CMK (cell line): ENCODE measurements at regions not wholly inside any gene's neighbourhood (a gene's known extent, or its start where the extent isn't known, plus 50 kb on each side); places are given as distances from the start of the nearest gene placed in this dataset.

ENCODE experiments used
- DNase-seq: peaks from one replicate; pipeline ENCODE4 v3.0.0-alpha.2; 2010; ENCODE audit warnings: low read depth

DNA sequence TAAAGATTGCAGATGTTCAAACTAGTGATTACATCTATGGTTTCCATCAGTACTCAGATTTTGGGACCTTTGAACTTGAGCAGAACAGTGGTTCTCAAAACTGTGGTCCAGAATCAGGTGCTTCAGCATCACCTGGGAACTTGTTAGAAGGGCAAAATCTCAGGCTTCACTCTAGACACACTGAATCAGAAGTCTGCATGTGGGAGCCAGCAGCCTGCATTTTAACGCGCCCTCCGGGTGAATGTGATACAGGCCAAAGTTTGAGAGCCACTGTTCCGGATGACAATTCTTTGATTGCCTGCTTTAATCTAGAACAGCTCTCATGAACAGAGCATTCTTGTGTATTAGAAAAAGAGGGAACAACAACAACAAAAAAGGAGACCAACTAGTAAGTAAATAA, 261.7 kb downstream of the GPD2 start:
- DNase-seq, result no peak

DNA sequence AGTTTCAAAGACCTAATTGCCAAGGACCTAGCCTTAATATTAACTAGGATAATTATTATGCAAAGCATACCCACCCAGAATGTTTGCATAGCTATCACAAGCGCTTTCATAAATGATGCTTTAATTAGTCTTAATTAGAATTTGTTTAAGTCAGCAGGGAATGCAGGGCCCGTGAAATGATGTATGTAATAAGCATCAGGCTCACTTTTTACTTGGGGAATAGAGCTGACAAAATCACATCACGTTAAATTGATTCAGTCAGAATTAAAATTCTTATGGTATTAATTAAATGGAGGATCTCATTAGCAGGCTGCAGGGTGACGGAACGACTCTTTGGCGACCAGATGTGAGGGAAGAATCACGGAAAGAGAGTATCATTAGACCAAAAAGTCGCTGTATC, 264.5 kb downstream of the GPD2 start:
- DNase-seq, result no peak

DNA sequence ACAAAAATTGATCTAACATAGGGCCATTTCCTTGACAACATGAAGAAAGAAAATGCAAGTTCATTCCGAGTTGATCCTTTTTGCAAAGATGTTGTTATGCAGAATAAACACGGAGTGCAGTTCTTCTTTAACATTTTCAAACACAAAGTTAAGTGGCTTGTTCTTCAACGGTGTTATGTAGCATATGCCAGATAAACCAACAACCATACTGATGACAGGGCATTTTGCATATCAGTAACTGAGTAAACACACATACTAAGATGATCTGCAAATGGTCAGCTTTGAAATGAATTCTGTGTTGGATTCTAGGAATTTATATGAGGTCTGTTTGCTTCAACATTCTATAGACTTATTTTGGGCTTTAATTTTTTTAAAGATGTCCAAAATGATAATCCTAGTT, 266.4 kb downstream of the GPD2 start:
- DNase-seq, result no peak

DNA sequence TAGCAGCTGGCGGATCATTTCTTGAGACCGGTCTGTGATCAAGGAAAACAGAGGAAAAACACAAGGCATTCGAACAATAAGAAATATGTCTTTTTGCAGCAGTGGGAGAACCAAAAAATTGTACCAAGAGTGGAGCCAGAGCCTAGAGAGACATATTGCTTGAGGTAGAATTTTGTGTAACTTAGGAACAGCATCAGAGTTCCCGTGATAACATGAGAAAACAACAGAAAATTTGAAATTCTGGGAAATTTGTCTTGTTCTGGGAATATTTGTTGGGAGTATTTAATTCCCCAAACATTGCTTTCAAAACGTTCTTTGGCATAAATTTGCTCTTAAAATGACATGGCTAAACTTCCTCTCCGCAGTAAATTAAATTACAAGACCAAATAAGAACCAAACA, 267.5 kb downstream of the GPD2 start:
- DNase-seq, result no peak

DNA sequence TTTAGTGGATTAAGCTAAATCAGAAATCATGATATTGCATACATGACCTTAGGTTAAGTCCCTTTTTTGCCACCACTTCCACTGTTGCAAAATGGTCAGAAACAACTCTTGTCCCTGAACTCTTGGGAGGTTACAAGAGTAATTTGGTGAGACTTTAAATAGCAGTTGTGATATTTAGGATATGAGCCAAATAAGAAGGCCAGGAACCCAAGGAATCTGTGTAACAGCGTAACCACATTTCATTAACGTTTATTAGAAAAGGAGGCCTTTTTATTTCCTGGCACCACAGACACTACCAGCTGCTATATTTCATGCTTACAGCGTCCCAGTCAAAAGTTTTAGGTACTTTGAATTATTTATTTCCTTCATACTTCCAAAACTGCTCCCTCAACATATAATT, 268.0 kb downstream of the GPD2 start:
- no peak for DNase-seq

DNA sequence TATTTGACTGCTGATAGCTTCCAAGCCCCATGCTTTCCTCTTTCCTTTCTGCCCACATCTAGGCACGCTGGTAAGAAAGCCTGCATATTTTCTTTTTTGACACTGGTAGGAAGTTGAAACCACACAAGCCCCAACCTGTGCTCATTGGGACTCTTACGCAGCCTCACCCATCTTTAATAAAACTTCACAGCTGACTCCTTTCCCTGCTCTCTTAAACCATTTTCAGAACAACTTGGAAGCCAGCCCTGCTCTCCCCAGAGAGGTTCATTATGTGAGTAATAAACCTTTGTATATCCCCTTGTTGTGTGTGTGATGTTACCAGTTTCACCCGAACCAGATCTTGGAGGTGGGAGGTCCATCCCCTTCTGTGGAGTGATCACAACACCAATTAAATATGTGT, 268.4 kb downstream of the GPD2 start:
- no peak for DNase-seq

DNA sequence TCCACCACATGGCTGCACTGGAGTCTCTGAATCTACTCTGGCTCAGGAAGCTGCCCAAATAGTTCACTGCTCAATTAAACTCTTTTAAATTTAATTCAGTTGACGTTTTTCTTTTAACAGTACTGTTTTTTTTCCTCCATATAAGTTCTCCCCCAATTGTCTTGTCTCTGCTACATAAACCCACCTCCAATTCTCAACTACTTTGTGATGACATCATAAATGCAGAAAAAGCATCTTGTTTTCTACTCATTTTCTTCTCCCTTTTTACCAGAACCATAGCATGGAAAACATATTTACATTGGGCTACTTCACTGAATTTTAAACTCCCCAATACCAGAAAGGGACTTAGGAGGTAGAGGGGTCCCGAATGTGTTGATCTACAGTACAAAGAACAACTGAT, 270.4 kb downstream of the GPD2 start:
- no peak for DNase-seq

DNA sequence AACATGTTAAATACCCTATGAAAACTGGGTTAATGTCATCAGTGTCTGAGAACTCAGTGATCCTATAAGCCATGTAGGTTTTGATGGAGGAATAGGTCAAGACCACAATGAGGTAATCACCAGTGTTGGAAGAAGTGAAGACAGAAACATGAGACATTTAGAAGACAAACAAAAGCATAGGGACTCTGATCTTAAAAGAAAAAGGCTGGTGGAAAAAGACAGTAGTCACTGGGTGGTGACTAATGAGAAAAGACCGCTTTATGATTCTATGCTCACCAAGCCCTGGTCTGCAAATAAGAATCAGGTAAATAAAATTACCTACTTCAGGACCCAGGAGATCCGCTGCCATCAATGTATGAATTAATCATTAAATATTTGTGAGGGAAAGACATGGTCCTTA, 271.9 kb downstream of the GPD2 start:
- no peak for DNase-seq

DNA sequence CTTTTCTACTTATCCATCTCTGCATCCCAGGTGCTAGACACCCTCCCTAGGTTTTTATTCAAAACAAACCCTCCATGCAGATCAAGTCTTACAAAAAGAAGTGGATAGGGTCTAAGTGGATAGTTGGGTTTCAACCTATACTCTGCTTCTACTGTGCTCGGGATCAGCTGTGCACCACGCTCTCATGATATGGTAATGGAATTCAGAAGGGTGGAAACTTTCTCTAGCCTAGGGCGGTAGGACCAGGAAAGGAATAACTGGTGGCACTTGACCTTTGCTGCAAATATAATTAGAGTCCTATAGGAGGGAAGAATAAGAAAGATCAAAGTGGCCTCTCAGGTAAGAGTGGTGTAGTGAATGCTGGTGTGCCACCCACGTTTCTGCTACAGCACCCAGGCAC, 272.9 kb downstream of the GPD2 start:
- no peak for DNase-seq

DNA sequence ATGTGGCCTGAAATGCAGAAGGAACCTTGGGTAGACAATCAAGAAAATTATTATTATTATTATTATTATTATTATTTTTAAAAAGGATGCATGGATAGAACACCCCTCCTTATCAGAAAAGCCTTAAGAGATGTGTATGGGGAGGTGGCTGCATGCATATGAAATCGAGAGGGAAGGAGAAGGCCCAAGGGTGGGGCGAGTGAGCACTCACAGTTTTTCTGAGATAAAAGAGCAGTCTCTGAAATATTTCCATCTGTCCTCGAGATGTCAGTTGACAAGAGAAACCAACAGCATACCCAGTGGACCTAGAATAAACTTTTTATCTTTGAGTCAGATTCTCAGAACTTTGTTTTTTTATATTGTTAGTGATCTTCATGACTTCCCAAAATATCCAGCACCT, 282.9 kb downstream of the GPD2 start:
- no peak for DNase-seq

DNA sequence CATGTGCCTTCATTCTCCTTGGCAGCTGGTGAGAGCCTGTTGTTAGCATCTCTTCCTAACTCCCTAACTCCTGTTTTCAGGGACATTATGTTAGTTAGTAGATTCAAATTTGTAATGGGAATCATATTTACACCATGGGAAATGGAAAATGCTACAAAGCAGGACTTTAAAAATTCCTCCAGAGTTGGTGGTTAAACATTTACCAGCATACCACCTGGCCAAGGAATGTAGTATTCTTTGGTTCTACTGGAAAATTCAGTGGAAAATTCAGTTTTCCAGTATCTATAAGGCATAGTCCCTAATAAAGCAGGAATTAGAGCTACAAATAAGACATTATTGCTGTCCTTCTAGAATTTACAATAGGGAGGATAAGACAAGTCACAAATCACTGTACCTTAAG, 291.7 kb downstream of the GPD2 start:
- DNase-seq, result no peak

DNA sequence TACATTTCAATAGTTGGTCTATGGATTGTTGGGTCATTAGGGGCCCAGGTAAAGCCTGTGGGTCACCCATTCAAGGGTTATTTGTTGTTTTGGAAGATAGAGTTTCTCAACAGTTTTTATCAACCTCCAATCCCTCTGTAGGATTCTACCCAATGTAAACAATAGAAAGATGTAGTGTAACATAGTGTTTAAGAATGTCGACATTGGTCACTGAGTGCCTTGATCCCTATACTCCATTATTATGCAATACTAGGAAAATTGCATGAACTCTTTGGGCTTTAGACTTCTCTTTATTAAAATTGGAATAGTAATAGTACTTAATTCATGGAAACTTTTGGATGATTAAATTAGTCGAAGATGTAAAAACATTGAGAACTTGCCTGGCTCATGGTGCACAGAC, 292.1 kb downstream of the GPD2 start:
- DNase-seq, result no peak

DNA sequence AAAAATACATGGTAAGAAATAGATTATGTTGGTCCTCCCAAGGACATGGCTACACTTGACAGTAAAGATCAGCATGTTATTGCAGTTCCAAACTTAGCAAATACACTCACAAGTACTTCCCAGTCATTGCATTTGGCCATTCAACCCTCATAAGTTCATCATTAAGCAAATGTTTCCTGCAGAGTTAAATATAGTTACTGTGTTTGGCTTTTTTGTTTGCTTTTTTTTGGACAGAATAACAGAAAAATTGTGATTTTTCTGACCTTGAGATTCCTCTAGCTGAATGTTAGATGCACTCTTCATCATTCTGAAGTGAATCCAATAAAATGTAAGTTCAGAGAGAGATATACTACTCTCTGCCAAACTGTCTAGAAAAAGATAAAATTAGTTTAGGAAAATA, 295.3 kb downstream of the GPD2 start:
- DNase-seq, result no peak

DNA sequence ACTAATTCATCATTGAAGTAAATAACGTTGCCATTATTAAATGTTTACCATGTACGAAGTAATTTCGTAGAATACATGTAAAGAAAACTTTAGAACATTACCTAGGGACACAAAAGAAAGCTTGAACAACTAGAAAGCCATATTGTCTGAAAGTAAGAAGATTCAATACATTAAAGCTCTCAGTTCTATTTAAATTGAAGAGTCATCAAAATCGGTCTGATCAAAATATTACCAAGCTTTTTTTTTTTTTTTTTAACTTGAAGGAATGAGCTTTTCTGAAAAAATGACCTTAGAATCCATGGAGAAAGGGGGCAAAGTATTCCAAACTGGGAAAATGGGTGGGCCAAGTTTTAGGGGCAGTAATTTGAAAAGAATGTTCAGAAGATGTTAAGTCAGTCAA, 300.8 kb downstream of the GPD2 start:
- no peak for DNase-seq

DNA sequence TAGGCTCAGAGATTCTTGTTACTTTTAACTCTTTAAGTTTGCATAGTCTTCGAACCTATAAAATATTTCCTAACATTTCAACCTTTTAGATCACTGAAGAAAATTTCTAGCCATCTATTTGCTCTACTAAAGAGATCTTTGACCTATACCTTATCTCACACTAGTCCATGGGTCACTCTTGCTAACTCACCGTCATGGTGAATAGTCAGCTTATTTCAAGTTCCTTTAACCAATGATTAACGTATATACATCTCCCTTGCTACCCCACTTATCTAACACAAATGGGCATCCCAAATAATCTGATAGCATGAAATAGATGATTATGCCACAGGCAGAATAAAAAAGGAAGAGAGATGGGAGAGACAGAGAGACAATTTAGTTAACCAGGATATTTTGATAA, 303.1 kb downstream of the GPD2 start:
- DNase-seq, result no peak

DNA sequence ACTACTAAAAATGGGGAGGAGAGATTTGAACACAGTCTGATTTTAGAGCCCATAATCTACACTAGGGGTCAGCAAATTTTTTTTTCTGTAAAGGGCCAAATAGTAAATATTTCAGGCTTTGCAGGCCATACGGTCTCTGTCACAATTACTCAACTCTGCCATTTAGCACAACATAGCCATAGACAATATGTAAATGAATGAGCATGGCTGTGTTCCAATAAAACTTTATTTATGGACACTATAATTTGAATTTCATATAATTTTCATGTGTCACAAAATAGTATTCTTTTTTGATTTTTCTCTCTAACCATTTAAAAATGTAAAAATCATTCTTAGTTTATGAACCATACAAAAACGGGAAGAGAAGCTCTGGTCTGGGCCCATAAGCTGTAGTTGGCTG, 309.4 kb downstream of the GPD2 start:
- no peak for DNase-seq

DNA sequence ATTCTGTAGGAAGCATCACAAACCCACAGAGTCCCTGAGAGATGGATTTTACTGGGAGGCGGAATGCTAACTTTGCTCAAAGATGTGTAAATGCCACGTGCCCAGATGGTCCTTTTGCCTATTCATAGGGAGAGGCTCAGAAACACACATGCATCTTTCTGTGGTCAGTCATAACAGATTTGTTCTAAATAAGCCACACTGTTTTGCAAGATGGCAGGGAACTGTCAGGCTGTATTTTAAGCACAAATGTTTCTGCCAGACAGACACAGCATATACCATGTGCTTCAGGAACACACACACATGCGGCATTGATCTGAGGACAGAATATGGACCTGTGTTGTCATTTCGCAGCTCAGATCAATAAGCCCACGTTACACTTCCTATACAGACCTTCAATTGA, 312.0 kb downstream of the GPD2 start:
- DNase-seq, result no peak

DNA sequence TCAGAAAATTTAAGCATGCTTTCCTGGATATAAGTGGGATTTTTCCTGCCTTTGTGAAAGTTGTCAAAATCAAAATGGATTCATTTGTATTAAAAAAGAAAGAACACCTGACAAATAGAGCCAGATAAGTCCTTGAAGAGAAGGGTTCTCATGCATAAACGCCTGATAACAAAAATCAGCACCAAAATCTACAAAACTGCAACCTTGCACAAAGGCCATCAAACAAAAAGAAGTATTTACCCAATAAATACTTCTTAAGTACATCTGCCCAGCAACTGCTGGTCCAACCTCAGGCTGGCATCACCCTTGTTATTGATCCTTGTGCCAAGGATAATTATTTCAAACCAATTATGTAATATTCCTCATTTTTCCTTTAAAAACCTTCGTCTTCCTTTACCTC, 315.9 kb downstream of the GPD2 start:
- no peak for DNase-seq

DNA sequence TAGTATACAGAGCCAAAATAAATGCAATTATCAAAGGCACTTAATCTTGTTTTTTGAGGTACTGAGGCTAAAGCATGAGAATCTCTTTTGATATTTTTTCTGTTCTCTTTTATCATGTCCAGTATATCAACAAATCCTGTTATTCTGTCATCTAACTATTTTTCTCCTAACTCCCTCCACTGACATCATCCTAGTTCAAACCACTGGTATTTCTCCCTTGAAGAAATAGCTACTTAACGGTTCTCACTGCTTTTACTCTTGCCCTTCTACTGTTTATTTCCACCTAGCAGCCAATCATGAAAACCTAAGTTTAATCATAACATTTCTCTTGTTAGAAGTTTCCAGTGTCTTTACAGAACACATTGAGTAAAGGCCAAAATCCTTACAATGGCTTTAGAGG, 317.6 kb downstream of the GPD2 start:
- no peak for DNase-seq

DNA sequence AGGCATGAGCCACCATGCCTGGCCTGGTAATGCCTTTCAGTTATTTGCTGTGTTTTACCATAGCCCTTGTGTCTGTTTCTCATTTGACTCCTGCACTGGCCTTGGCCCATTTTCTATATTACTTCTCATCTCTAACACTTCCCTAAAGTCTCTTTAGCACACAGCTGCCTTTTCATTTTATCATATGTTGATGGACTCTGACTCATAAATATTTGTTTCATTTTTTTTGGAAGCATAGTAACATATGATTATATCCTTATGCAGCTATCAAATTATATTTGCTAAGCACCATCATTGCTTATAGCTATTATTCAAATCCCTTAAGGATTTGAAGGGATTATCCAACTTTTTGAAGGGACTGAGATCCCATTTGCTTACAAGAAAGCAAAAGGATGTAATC, 320.3 kb downstream of the GPD2 start:
- DNase-seq, result no peak

DNA sequence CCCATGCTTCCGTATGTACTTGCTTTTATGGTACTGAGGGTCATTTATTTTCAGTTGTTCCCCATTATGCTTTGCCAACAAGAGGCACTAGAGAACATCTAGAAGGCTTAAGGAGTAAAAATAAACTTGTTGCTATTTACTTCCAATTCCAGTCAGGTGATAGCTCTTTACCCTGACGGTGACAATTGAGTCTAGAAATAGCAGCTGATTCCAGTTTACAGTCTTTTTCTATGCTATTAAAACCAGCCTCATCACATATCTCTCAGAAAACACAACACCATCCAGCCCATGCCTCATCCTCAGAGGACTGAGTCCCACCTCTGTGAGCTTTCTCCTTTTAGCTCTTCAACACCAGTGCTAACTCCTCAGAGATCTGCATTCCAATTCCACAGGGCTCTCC, 327.0 kb downstream of the GPD2 start:
- no peak for DNase-seq

DNA sequence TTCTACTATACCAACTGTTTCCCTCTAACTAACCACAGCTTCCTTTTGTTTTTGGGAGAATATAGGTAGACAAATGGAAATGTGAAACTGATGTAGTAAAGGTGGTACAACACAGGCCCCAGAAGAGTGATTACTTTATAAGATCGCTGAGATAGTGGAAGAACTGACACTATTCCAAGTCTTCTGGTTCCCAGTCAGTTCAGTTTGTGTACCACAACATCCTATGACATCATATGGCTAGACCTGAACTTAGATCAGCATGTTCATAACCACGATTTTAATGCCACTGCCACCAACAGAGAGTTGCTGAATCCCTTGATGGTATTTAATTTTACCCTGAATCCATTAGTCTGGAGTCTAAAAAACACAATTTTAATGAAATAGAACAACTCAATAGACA, 328.9 kb downstream of the GPD2 start:
- peak; percentile 9 for DNase-seq

DNA sequence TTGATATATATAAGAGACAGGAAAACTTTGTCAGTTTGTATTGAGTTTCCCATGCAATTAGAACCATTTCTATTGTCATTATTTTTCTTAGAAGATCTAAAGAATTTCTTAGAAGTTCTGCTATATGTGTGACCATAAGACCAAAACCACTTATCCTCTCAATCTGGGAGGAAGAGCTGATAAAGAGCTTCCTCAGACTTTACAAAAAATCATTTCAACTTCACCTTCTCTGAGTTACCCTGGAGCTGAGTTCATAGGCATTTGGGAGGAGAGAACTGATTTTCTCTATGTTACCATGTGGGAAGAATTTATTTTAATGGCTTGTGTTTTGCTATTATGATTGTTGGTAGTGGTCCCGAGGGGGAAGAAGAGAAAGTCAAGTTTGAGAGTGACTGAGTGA, 329.3 kb downstream of the GPD2 start:
- peak; percentile 24 for DNase-seq

DNA sequence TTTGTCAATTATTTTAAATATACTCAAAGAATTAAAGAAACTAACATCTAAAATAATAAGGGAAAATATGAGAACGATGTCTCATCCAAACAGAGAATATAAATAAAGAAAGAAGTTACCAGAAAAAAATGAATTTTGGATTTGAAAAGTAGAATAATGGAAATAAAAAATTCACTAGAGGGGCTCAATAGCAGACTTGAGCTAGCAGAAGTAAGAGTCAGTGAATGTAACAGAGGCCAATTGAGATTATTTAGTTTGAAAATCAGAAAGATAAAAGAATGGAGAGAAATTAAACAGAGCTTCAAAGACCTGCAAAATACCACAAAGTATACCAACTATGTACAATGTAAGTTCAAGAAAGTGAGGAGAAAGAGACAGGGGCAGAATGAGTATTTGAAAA, 333.6 kb downstream of the GPD2 start:
- no peak for DNase-seq

DNA sequence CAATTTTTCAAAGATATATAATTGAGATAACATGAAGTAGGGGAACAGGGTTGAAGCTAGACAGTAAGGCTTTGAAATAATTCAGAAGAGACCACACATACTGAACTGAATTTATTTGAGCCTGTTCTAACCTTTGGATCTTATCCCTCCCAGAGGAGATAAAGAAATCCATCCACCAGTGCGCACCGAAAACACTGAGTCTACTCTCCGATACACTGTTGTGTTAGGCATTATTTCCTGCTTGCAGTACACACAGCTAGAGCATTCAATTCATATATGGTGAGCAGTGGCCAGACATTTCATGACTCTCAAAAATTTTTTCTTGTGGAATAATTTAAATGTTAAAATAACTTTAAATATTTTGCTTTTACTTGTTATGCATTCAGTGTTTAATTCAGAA, 342.7 kb downstream of the GPD2 start:
- DNase-seq, result no peak
